T-helper 2 cell treated with Interferon-gamma antibody and Interleukin-4, amounts not matched to agents 5 μg/mL and 100 μg/mL, for 36 hours (primary cell): ENCODE measurements at regions not wholly inside any gene's neighbourhood (a gene's known extent, or its start where the extent isn't known, plus 50 kb on each side); places are given as distances from the start of the nearest gene placed in this dataset.

Source experiments
- DNase-seq: peaks from one replicate; pipeline ENCODE4 v3.0.0; 2021; ENCODE audit warnings: low spot score
- H3K27ac Mint-ChIP-seq: one replicate; pipeline ENCODE4 v1.8.0; 2021; ENCODE audit warnings: mild to moderate bottlenecking, mixed read lengths
- H3K27me3 Mint-ChIP-seq: one replicate; pipeline ENCODE4 v1.8.0; 2021; ENCODE audit warnings: low read depth, mixed read lengths
- H3K36me3 Mint-ChIP-seq: one replicate; pipeline ENCODE4 v1.8.0; 2021; ENCODE audit warnings: low read depth, mixed read lengths
- H3K4me1 Mint-ChIP-seq: one replicate; pipeline ENCODE4 v1.8.0; 2021; ENCODE audit warnings: low read depth, mixed read lengths
- H3K4me3 Mint-ChIP-seq: one replicate; pipeline ENCODE4 v1.8.0; 2022; ENCODE audit warnings: mild to moderate bottlenecking, moderate library complexity, mixed read lengths
- H3K9me3 Mint-ChIP-seq: one replicate; pipeline ENCODE4 v1.8.0; 2021; ENCODE audit warnings: mixed read lengths

DNA sequence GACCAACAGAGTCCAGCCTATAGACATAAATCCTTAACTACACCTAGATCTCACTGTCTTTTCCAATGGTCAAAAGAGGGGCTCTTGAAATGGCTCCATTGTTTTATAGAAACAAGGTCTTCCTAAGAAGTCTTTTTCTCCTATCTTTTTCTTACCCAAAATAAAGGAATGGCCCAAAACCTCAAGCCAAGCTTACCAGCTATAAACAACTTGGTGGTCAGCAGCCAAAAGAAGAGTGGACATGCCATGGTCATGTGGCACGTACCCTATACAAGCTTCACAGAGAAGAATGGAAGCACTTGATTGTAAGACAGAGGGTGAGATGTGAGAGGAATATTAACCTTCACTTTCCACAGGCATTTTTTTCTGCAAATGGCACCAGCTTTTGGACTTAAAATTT is 82.1 kb upstream of the GNAO1 start:
- no peak overlapping the region for H3K4me3 Mint-ChIP-seq
- no peak overlapping the region for H3K27ac Mint-ChIP-seq
- no peaks in the 10 kb centered on the region for H3K36me3 Mint-ChIP-seq
- H3K9me3 Mint-ChIP-seq, result no peaks in the 10 kb centered on the region
- H3K27me3 Mint-ChIP-seq, result peaks cover 7% of the 10 kb centered on the region
- DNase-seq, result no peak
- no peaks in the 10 kb centered on the region for H3K4me1 Mint-ChIP-seq

DNA sequence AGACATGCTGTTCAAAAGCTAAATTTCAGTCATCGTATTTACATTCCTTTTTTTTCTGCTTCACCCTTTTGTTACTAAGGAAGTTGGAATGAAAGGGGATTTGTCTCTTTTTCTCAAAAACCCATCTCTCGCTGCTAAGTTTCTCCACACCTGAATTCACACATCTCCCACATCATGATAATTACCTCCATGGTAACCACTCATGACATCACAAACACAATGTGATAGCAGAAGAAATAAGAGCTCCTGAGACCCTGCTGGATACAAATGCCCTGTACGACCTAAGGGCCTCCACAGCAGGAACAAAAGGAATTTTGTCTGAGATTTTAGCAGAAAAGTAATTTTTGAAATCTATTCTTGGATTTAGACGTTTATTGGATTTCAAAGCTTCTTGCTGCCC is 82.6 kb upstream of the GNAO1 start:
- DNase-seq, result no peak
- Mint-ChIP-seq H3K36me3 (no peaks in the 10 kb centered on the region), H3K4me1 (no peaks in the 10 kb centered on the region), H3K4me3 (no peak overlapping the region), H3K27me3 (peaks cover 7% of the 10 kb centered on the region), H3K27ac (no peak overlapping the region), H3K9me3 (no peaks in the 10 kb centered on the region)

DNA sequence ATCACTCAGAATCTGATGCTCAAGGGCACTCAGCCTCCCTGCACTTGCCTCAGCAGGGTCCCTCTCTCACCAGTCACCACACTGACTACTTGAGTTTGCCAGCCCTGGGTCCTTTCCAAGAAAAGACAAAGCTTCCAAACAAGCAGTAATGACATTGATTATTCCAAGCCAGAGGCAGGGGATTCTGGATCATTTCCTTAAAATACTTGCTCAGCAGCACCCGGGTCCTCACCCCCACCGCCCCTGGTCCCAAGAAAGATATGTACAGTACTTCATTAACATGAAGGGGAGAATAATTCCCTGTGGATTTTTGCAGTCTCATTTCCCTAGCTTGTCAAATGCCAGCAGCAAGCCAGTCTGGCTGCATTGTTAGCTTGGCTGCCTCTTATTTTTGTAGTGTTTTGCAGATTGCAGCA is 83.2 kb upstream of the GNAO1 start:
- Mint-ChIP-seq H3K4me3 (no peak overlapping the region), H3K27me3 (peaks cover 7% of the 10 kb centered on the region), H3K27ac (no peak overlapping the region), H3K9me3 (no peaks in the 10 kb centered on the region), H3K36me3 (no peaks in the 10 kb centered on the region), H3K4me1 (no peaks in the 10 kb centered on the region)
- DNase-seq, result no peak

DNA sequence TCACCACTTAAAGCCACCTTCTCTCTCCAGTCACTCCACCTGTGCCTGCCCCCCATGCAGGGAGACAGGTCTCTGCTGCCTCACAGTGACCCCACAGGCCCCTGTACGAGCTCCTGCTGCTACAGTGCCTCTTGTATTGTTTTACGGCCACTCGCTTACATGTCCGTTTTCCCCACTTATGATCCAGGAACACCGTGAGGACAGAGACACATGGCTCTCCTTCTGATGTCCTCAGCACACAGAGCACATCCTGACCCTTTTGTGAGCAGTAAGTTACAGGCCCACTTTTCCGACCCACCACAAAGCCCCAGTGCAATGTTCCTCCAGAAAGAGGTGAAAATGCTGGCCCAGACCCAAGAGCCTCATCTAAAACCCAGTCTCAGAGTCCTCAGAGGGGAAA is 84.8 kb upstream of the GNAO1 start:
- Mint-ChIP-seq H3K4me3 (no peak overlapping the region), H3K4me1 (no peaks in the 10 kb centered on the region), H3K9me3 (no peaks in the 10 kb centered on the region), H3K27me3 (peaks cover 2% of the 10 kb centered on the region), H3K27ac (no peak overlapping the region), H3K36me3 (no peaks in the 10 kb centered on the region)
- no peak for DNase-seq

DNA sequence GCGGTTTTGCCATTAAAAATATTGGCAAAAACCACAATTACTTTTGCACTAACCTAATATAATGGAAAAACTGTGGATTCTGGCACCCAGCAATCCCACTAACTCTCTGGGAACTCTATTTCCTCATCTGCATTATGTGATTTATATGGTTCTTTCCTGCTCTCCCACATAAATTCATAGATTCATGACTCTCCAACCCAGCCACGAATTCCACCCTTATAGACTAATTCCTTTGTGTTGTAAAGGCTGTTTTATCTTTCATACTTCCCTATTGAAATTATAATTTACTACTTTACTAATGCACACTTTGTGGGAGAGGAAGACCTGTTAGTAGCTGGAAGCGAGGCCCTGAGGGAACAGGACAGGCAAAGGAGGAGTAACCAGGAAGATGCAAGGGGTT is 88.4 kb upstream of the GNAO1 start:
- no peaks in the 10 kb centered on the region for H3K4me1 Mint-ChIP-seq
- DNase-seq, result no peak
- H3K9me3 Mint-ChIP-seq, result no peaks in the 10 kb centered on the region
- H3K36me3 Mint-ChIP-seq, result no peaks in the 10 kb centered on the region
- peaks cover 8% of the 10 kb centered on the region for H3K27me3 Mint-ChIP-seq
- no peak overlapping the region for H3K4me3 Mint-ChIP-seq
- no peak overlapping the region for H3K27ac Mint-ChIP-seq

DNA sequence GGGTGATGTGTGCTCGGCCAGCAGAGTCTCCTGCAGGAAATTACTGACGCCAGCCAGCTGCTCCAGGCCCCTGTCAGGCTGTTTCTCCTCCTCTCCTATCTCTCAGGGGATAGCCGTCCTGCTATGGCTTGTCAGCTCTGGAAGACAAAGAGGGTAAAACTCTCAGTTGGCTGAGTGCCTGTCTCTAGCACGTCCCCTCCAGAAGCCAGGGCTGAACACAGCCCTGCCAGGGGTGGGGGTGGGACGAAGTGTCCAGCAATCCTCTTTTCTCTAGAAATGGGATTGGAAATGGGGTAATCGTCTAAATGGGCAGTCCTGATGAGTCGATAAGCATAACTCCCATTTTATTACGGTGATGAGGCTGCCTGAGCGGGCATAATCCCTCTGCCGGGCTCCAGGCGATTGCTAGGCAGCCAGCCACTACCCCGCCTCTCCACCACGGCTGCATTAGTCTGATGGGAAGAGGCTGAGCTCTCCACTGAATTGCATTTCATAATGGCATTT is 89.1 kb upstream of the GNAO1 start:
- Mint-ChIP-seq H3K4me3 (no peak overlapping the region), H3K36me3 (no peaks in the 10 kb centered on the region), H3K27ac (no peak overlapping the region), H3K27me3 (peaks cover 8% of the 10 kb centered on the region), H3K9me3 (no peaks in the 10 kb centered on the region), H3K4me1 (no peaks in the 10 kb centered on the region)
- no peak for DNase-seq

DNA sequence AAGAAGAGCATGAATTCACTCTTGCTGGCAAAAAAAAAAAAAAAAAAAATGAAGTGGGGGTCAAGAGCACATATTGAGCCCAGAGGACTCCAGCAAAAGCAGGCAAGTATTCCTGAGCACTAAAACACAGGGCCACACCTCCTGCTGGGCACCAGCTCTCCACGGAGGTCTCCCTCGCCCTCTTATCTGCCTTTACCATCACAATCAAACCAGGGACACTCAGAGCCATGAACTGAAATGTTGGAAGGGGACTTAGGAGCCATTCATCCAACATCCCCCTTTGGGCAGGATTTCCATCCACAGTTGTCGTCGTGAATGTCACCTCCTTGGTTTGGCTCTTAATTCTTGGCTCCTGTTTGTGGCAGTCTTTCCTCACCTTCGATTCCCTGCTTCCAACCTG is 89.8 kb upstream of the GNAO1 start:
- H3K36me3 Mint-ChIP-seq, result no peaks in the 10 kb centered on the region
- no peaks in the 10 kb centered on the region for H3K9me3 Mint-ChIP-seq
- no peak overlapping the region for H3K27ac Mint-ChIP-seq
- no peaks in the 10 kb centered on the region for H3K4me1 Mint-ChIP-seq
- no peak for DNase-seq
- H3K27me3 Mint-ChIP-seq, result peaks cover 8% of the 10 kb centered on the region
- no peak overlapping the region for H3K4me3 Mint-ChIP-seq

DNA sequence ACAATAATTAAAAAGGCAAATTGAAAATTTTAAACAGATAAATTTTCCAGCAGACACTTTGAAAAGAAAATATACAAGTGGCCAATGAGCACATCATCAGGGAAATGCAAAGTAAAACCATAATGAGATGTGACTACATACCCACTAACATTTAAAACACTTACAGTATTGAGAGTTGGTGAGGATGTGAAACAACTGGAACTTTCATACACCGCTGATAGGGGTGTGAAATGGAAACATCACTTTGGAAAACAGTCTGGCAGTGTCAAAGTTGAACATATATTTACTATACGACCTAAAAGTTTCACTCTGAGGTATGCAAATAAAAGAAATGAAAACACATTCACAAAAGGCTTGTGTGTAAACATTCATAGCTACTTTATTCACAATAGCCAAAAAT is 94.0 kb upstream of the GNAO1 start:
- no peak overlapping the region for H3K27ac Mint-ChIP-seq
- DNase-seq, result no peak
- no peaks in the 10 kb centered on the region for H3K36me3 Mint-ChIP-seq
- peaks cover 6% of the 10 kb centered on the region for H3K27me3 Mint-ChIP-seq
- H3K9me3 Mint-ChIP-seq, result no peaks in the 10 kb centered on the region
- no peak overlapping the region for H3K4me3 Mint-ChIP-seq
- no peaks in the 10 kb centered on the region for H3K4me1 Mint-ChIP-seq

DNA sequence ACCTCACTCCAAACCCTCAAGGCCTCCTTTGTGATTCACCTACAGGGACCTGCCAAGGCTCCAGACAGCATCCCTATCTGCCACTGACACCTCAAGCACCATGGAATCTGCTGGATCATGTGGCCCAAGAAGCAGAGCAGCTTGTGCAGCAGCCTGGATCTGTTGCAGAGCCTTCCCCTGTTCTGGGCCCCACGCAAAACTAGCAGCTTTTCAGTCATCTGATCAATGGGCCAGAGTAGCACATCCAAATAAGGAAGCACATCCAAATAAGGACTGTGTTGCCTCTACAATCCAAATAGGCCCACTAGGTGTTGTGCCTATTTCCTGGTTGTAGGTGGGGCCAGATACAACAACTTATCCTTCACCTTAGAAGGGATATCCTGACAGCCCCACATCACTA is 97.1 kb upstream of the GNAO1 start:
- no peak for DNase-seq
- H3K27me3 Mint-ChIP-seq, result peaks cover 10% of the 10 kb centered on the region
- no peaks in the 10 kb centered on the region for H3K9me3 Mint-ChIP-seq
- no peak overlapping the region for H3K4me3 Mint-ChIP-seq
- H3K36me3 Mint-ChIP-seq, result no peaks in the 10 kb centered on the region
- no peak overlapping the region for H3K27ac Mint-ChIP-seq
- no peaks in the 10 kb centered on the region for H3K4me1 Mint-ChIP-seq

DNA sequence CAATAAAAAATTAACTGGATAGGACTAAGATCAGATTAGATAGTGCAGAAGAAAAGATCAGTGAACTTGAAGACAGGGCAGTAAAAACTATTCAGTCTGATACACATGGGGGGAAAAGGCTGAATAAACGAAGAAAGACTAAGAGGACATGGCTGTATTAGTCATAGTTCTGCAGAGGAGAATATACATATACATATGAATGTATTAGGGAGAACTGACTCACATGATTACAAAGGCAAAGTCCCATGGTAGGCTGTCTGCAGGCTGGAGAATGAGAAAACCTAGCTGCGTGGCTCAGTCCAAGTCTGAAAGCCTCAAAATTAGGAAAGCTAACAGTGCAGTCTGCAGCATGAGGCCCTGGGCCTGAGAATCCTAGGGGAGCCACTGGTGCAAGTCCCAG is 98.2 kb upstream of the GNAO1 start:
- no peak overlapping the region for H3K27ac Mint-ChIP-seq
- no peaks in the 10 kb centered on the region for H3K9me3 Mint-ChIP-seq
- no peak overlapping the region for H3K4me3 Mint-ChIP-seq
- no peak for DNase-seq
- H3K27me3 Mint-ChIP-seq, result peaks cover 8% of the 10 kb centered on the region
- H3K4me1 Mint-ChIP-seq, result no peaks in the 10 kb centered on the region
- H3K36me3 Mint-ChIP-seq, result no peaks in the 10 kb centered on the region

DNA sequence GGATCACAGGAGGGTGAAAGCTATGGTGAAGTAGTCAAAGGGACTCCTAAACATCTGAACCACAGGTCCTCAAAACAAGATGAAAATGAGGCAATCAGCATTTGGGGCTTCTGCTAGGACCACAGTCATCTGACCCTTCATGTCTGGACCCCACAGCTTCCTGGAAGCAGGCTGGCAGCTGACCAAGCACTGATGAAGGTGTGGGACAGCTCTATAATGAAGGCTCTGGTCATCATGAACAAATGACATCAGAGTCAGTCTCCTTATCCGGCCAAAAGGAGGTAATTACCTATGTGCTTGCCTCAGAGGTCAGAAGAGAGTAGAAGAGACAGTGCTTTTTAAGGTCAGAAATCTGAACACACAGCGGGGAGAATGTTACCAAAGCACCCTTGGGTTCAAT is 101.2 kb upstream of the GNAO1 start:
- Mint-ChIP-seq H3K27ac (no peak overlapping the region), H3K4me1 (no peaks in the 10 kb centered on the region)

DNA sequence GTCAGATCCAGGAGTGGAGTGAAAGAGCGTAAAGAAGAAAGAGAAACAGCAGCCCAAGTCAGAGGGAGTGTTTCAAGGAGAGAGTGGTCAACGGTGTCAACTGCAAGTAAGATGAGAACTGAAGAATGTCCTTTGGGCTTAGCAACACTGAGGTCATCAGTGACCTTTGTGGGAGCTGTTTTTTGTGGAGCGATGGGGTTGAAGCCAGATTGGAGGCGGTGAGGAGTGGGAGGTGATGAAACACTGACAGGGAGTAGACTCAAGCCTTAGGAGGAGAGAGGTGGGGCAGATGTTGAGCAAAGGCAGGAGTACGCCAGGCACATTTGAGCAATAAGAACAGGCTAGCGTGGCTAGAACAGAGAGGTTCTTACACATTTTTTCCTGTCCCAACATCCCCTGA is 103.7 kb upstream of the GNAO1 start:
- H3K36me3 Mint-ChIP-seq, result no peaks in the 10 kb centered on the region
- H3K4me1 Mint-ChIP-seq, result no peaks in the 10 kb centered on the region
- H3K4me3 Mint-ChIP-seq, result no peak overlapping the region
- DNase-seq, result no peak
- H3K27me3 Mint-ChIP-seq, result peaks cover 7% of the 10 kb centered on the region
- H3K9me3 Mint-ChIP-seq, result no peaks in the 10 kb centered on the region
- no peak overlapping the region for H3K27ac Mint-ChIP-seq

More for the DNA sequence above, 101.2 kb upstream of the GNAO1 start:
- Mint-ChIP-seq H3K36me3 (no peaks in the 10 kb centered on the region), H3K4me3 (no peak overlapping the region), H3K27me3 (peaks cover 7% of the 10 kb centered on the region), H3K9me3 (no peaks in the 10 kb centered on the region)
- DNase-seq, result no peak

DNA sequence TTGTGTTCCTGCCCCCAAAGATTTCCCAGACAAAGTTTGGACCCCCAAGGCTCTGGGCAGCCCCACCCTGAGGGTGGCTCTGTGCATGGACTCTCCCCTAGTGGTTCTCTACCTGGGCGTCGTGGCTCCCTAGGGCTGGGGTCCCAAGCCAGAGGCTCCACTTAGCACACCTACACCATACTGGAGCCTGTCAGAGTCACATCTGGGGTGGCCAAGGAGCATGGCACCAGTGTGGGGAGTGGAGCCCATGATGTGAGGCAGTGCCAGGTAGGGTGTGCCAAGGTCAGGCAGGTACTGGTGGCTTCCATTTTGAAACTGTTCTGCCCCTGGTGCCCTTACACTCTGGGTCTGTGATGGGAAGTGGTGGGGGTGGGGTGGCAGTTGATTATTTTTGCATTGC is 109.9 kb upstream of the GNAO1 start:
- H3K9me3 Mint-ChIP-seq, result no peaks in the 10 kb centered on the region

DNA sequence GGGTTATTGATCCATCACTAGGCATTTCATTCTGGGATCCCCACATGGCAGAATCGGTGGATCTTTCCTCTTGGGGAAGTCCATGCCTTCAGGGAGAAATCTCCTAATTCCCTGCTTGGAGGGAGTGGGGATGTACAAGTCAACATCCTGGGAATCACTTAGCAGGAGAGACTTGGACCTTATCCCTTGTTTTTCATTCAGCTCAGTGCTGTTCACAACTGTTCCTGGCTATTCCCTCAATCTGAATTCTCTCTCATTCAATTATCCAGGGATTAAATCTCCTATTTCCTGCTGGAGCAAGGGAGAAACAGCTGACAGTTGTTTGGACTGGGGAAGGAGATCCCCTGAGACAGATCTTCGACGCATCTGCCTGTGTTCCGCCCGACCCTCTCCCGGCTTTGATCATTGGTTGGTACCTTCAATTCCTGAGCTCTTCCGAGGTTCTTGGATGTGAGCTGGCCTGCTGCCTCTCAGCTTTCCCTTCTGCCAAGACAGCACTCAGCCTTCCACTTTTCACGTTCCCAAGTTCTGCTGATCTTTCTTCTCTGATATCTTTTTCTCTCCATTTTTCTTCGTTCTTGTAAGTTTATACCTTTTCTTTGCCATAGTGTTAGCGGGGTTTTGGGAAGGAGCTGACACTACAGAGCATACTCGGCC is 115.4 kb upstream of the GNAO1 start:
- H3K4me1 Mint-ChIP-seq, result no peaks in the 10 kb centered on the region
- no peak for DNase-seq
- no peaks in the 10 kb centered on the region for H3K9me3 Mint-ChIP-seq
- H3K36me3 Mint-ChIP-seq, result no peaks in the 10 kb centered on the region
- H3K27ac Mint-ChIP-seq, result no peak overlapping the region
- no peaks in the 10 kb centered on the region for H3K27me3 Mint-ChIP-seq
- H3K4me3 Mint-ChIP-seq, result no peak overlapping the region

More for the DNA sequence above, 109.9 kb upstream of the GNAO1 start:
- no peaks in the 10 kb centered on the region for H3K4me1 Mint-ChIP-seq
- H3K36me3 Mint-ChIP-seq, result no peaks in the 10 kb centered on the region
- no peak overlapping the region for H3K27ac Mint-ChIP-seq
- no peaks in the 10 kb centered on the region for H3K27me3 Mint-ChIP-seq
- DNase-seq, result no peak
- H3K4me3 Mint-ChIP-seq, result no peak overlapping the region

DNA sequence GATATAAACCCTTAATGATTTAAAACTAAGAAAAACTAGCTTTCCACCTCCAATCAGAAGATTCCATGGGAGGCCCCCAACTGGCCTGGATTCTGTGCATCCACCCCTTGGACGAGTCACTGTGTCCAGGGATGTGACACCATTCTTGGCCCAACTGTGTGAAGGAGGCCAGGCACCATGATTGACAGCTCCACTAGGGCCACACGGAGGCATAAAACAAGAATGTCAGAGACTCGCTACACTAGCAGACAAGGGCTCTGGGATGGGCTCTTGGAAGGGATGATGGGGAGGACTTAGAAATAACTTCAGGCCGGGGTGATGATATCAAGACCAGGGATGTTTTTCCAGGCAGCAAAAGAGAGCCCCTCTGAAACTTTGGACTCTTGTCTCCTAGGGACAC is 117.8 kb upstream of the GNAO1 start:
- H3K4me1 Mint-ChIP-seq, result no peaks in the 10 kb centered on the region
- H3K27me3 Mint-ChIP-seq, result no peaks in the 10 kb centered on the region
- no peak overlapping the region for H3K27ac Mint-ChIP-seq
- no peak for DNase-seq
- no peak overlapping the region for H3K4me3 Mint-ChIP-seq
- no peaks in the 10 kb centered on the region for H3K36me3 Mint-ChIP-seq
- no peaks in the 10 kb centered on the region for H3K9me3 Mint-ChIP-seq
